Panc1 (cell line): ENCODE measurements at regions not wholly inside any gene's neighbourhood (a gene's known extent, or its start where the extent isn't known, plus 50 kb on each side); places are given as distances from the start of the nearest gene placed in this dataset.

Experiments used
- ATAC-seq: fragments of 200-7000 bp; cut with Tn5 transposase; 2 replicates; pipeline ENCODE4 v1.9.1; 2020; ENCODE audit warnings: mild to moderate bottlenecking, moderate library complexity
- BruUV-seq: library from RNA; stranded (reverse); fragments of 400-500 nt; replicated peaks from 2 replicates; lab custom pipeline; 2021; lab: Mats Ljungman, UMichigan
- CTCF ChIA-PET: fragments of 300-600 bp; sonication (Branson Sonifier 250); formaldehyde crosslinking; loops from one replicate; lab custom pipeline; 2022; ENCODE audit warnings: antibody characterized with exemption; lab: Charles Lee
- POLR2A ChIA-PET: fragments of 300-600 bp; sonication (Branson Sonifier 250); formaldehyde crosslinking; loops from one replicate; lab custom pipeline; 2022; ENCODE audit warnings: antibody characterized with exemption; lab: Charles Lee
- DNase-seq: peaks from one replicate; pipeline ENCODE4 v3.0.0-alpha.2; 2010; ENCODE audit warnings: low read depth, low spot score
- H3K27ac ChIP-seq: 2 replicates; pipeline ENCODE4 v1.5.1; 2011; ENCODE audit warnings: mild to moderate bottlenecking, low read length, inconsistent platforms
- H3K27me3 ChIP-seq: fragments of 200-500 bp; sonication (Bioruptor generic); 2 replicates; pipeline ENCODE4 v1.6.0; 2014; ENCODE audit warnings: low read length, inconsistent platforms; ENCODE audit not compliant: control insufficient read depth, insufficient read depth
- H3K36me3 ChIP-seq: fragments of 200-500 bp; sonication (Bioruptor generic); 2 replicates; pipeline ENCODE4 v1.5.1; 2014; ENCODE audit warnings: inconsistent platforms, mild to moderate bottlenecking, low read length, moderate library complexity; ENCODE audit not compliant: control insufficient read depth, insufficient read depth
- H3K4me1 ChIP-seq: 2 replicates; pipeline ENCODE4 v1.5.1; 2011; ENCODE audit warnings: inconsistent platforms, mild to moderate bottlenecking, low read length, moderate library complexity; ENCODE audit not compliant: control insufficient read depth, insufficient read depth
- H3K4me3 ChIP-seq, 2 experiments: 2 replicates each; pipeline ENCODE4 v1.5.1; 2011 to 2012; ENCODE audit warnings: low read depth in 2 of 2, low read length in 2 of 2, mild to moderate bottlenecking in 2 of 2, inconsistent platforms in 1 of 2, moderate library complexity in 1 of 2
- H3K9me3 ChIP-seq: fragments of 200-500 bp; sonication (Bioruptor generic); 2 replicates; pipeline ENCODE4 v1.5.1; 2014; ENCODE audit warnings: low read depth, mild to moderate bottlenecking, inconsistent platforms, low read length, moderate library complexity; ENCODE audit not compliant: control insufficient read depth, insufficient read depth
- POLR2AphosphoS5 ChIP-seq: IDR thresholded peaks from 2 replicates; pipeline ENCODE4 v1.6.1; 2012; ENCODE audit warnings: mild to moderate bottlenecking, low read depth, low read length, moderate library complexity
- SIN3A ChIP-seq: IDR thresholded peaks from 2 replicates; pipeline ENCODE4 v1.6.1; 2012; ENCODE audit warnings: low read depth, mild to moderate bottlenecking, low read length, moderate library complexity, borderline replicate concordance; ENCODE audit not compliant: insufficient read depth
- TCF7L2 ChIP-seq: IDR thresholded peaks from 2 replicates; pipeline ENCODE4 v1.6.1; 2011; ENCODE audit warnings: mild to moderate bottlenecking, low read depth, low read length, inconsistent platforms
- in situ Hi-C: cut with HindIII; loops from 2 replicates; pipeline ENCODE4 v1.10.0; 2016; ENCODE audit warnings: low sequenced_read_pairs, low pct_unique_long_range_greater_than_20kb
- intact Hi-C: fragments of 100-400 bp; cut with micrococcal nuclease; formaldehyde crosslinking; loops from one replicate; pipeline ENCODE4 v1.10.0; 2022; ENCODE audit not compliant: unreplicated experiment
- TF ChIP-seq, protein P1 (sequence below), 2 experiments: IDR thresholded peaks; 2 replicates each; pipeline ENCODE4 v1.6.1; 2011 to 2012; ENCODE audit warnings: low read depth in 2 of 2, control low read depth in 1 of 2, low read length in 1 of 2, mild to moderate bottlenecking in 1 of 2, moderate library complexity in 1 of 2; ENCODE audit not compliant: insufficient read depth in 1 of 2
- TF ChIP-seq, protein P2 (sequence below): fragments of 450-650 bp; IDR thresholded peaks from 2 replicates; pipeline ENCODE4 v1.5.1; 2017; ENCODE audit warnings: mild to moderate bottlenecking

DNA sequence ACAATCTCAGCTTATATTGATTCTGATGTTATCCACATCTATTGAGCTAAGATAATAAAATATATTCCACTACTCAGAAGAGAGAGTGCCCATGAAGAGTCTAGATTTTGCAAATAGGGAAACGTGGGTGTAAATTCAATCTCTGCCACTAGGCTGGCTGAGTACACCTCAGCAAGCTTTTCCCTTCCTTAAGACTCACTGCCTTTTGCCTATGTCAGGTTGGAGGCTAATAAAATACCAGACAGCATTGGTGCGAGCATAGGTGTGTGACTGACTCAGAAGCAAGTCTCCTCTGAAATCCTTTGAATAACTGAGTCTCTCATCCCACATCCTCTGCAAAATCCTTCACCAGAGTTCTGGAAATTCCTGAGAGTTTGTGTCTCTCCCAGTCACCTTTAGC lies 405.4 kb upstream of the CPEB2 start:
- ChIA-PET POLR2A (no interaction called here), CTCF (interaction anchor here (0.6 kb wide), 1 partner anchor 48 kb away, joined by 3 read pairs; no protein-coding TSS in a partner anchor)
- Histone ChIP-seq H3K4me1 (no peaks in the 10 kb centered on the region), H3K36me3 (no peaks in the 10 kb centered on the region), H3K9me3 (no peaks in the 10 kb centered on the region; the same call in 1 of the 2 replicates), H3K27me3 (no peaks in the 10 kb centered on the region), H3K27ac (no peak overlapping the region), H3K4me3 (no peak overlapping the region)
- no TSS peak for BruUV-seq
- ATAC-seq: no peak
- no peak for DNase-seq
- intact Hi-C loops (no loop called here), in situ Hi-C loops (no loop called here)
- TF ChIP-seq POLR2AphosphoS5 (no peak), TCF7L2 (no peak)
- TF ChIP-seq, protein P1, sequence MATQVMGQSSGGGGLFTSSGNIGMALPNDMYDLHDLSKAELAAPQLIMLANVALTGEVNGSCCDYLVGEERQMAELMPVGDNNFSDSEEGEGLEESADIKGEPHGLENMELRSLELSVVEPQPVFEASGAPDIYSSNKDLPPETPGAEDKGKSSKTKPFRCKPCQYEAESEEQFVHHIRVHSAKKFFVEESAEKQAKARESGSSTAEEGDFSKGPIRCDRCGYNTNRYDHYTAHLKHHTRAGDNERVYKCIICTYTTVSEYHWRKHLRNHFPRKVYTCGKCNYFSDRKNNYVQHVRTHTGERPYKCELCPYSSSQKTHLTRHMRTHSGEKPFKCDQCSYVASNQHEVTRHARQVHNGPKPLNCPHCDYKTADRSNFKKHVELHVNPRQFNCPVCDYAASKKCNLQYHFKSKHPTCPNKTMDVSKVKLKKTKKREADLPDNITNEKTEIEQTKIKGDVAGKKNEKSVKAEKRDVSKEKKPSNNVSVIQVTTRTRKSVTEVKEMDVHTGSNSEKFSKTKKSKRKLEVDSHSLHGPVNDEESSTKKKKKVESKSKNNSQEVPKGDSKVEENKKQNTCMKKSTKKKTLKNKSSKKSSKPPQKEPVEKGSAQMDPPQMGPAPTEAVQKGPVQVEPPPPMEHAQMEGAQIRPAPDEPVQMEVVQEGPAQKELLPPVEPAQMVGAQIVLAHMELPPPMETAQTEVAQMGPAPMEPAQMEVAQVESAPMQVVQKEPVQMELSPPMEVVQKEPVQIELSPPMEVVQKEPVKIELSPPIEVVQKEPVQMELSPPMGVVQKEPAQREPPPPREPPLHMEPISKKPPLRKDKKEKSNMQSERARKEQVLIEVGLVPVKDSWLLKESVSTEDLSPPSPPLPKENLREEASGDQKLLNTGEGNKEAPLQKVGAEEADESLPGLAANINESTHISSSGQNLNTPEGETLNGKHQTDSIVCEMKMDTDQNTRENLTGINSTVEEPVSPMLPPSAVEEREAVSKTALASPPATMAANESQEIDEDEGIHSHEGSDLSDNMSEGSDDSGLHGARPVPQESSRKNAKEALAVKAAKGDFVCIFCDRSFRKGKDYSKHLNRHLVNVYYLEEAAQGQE (IDR thresholded peaks at IDR 0.05; ENCODE audit: insufficient read depth in 1 of 2, low read depth in 2 of 2, low read length in 1 of 2): no peak

DNA sequence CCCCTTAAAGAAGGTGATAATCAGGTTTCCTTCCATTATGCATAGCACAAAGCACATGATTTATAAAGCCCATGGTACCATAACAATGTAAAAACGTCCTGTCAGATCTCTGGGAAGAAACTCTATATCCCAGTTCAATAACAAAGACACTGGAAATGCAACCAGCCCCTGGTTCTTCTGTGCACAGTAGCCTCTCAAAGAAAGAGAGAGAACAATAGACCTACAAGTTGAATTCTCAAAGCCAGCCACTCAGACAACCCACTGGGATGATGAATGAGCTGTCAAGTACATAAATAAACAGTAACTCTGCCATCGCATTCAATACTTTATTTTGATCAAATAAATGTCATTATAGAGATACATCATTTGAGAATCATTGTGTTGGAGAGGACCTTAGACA lies 400.1 kb upstream of the CPEB2 start:
- ChIA-PET CTCF (no interaction called here), POLR2A (no interaction called here)
- BruUV-seq: no TSS peak
- Histone ChIP-seq H3K9me3 (no peaks in the 10 kb centered on the region), H3K36me3 (no peaks in the 10 kb centered on the region), H3K27ac (no peak overlapping the region), H3K27me3 (no peaks in the 10 kb centered on the region), H3K4me3 (no peak overlapping the region), H3K4me1 (no peaks in the 10 kb centered on the region)
- ATAC-seq: no peak
- DNase-seq: no peak
- TF ChIP-seq SIN3A (no peak), TCF7L2 (no peak), POLR2AphosphoS5 (no peak)
- TF ChIP-seq, protein P2, sequence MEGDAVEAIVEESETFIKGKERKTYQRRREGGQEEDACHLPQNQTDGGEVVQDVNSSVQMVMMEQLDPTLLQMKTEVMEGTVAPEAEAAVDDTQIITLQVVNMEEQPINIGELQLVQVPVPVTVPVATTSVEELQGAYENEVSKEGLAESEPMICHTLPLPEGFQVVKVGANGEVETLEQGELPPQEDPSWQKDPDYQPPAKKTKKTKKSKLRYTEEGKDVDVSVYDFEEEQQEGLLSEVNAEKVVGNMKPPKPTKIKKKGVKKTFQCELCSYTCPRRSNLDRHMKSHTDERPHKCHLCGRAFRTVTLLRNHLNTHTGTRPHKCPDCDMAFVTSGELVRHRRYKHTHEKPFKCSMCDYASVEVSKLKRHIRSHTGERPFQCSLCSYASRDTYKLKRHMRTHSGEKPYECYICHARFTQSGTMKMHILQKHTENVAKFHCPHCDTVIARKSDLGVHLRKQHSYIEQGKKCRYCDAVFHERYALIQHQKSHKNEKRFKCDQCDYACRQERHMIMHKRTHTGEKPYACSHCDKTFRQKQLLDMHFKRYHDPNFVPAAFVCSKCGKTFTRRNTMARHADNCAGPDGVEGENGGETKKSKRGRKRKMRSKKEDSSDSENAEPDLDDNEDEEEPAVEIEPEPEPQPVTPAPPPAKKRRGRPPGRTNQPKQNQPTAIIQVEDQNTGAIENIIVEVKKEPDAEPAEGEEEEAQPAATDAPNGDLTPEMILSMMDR: no peak
- TF ChIP-seq, protein P1 (IDR thresholded peaks at IDR 0.05; ENCODE audit: insufficient read depth in 1 of 2, low read depth in 2 of 2, low read length in 1 of 2): no peak
- in situ Hi-C loops: no loop called here
- intact Hi-C loops: no loop called here
